HUES6 (cell line): ENCODE measurements at regions not wholly inside any gene's neighbourhood (a gene's known extent, or its start where the extent isn't known, plus 50 kb on each side); places are given as distances from the start of the nearest gene placed in this dataset.
"Not testable (repeated sequence)": the region's sequence is repeated elsewhere in the genome, so short reads cannot be mapped to it uniquely, and the experiment has no call there.

Experiments
- H3K27ac ChIP-seq: 2 replicates; pipeline ENCODE4 v1.7.0; 2013; ENCODE audit warnings: low read depth, mild to moderate bottlenecking, low read length, inconsistent platforms
- H3K27me3 ChIP-seq: 2 replicates; pipeline ENCODE4 v1.6.1; 2013; ENCODE audit warnings: low read length; ENCODE audit not compliant: control insufficient read depth, insufficient read depth
- H3K36me3 ChIP-seq: 2 replicates; pipeline ENCODE4 v1.6.1; 2013; ENCODE audit warnings: low read length; ENCODE audit not compliant: control insufficient read depth, insufficient read depth
- H3K4me1 ChIP-seq: 2 replicates; pipeline ENCODE4 v1.6.1; 2013; ENCODE audit warnings: low read length; ENCODE audit not compliant: control insufficient read depth, insufficient read depth
- H3K4me3 ChIP-seq: 2 replicates; pipeline ENCODE4 v1.5.1; 2013; ENCODE audit warnings: low read depth, low read length
- H3K9ac ChIP-seq: one replicate; pipeline ENCODE4 v1.6.1; 2013; ENCODE audit warnings: mild to moderate bottlenecking, low read length
- H3K9me3 ChIP-seq: 2 replicates; pipeline ENCODE4 v1.6.1; 2013; ENCODE audit warnings: low read depth, low read length; ENCODE audit not compliant: control insufficient read depth, insufficient read depth

GRCh38 chr4:102397056-102397455, 51.8 kb upstream of the SLC39A8 start:
- H3K9me3 ChIP-seq, H3K27me3 ChIP-seq, H3K9ac ChIP-seq, H3K4me3 ChIP-seq, H3K36me3 ChIP-seq, H3K27ac ChIP-seq, H3K4me1 ChIP-seq: not testable (repeated sequence)

GRCh38 chr4:102399021-102399420, 53.7 kb upstream of the SLC39A8 start:
- no peak overlapping the region for H3K4me3 ChIP-seq

GRCh38 chr4:102400898-102401297, 55.6 kb upstream of the SLC39A8 start:
- no peaks in the 10 kb centered on the region for H3K9me3 ChIP-seq
- no peak overlapping the region for H3K9ac ChIP-seq
- H3K27ac ChIP-seq: no peak overlapping the region
- H3K27me3 ChIP-seq: no peaks in the 10 kb centered on the region
- no peak overlapping the region for H3K4me3 ChIP-seq
- H3K36me3 ChIP-seq: no peaks in the 10 kb centered on the region
- no peaks in the 10 kb centered on the region for H3K4me1 ChIP-seq

More at GRCh38 chr4:102399021-102399420, 53.7 kb upstream of the SLC39A8 start:
- Histone ChIP-seq H3K27ac (no peak overlapping the region), H3K27me3 (no peaks in the 10 kb centered on the region), H3K9ac (no peak overlapping the region), H3K4me1 (no peaks in the 10 kb centered on the region), H3K9me3 (no peaks in the 10 kb centered on the region), H3K36me3 (no peaks in the 10 kb centered on the region)

- H3K27me3 ChIP-seq: no peaks in the 10 kb centered on the region
Observed at GRCh38 chr4:102402223-102402622, 56.9 kb upstream of the SLC39A8 start.

GRCh38 chr4:102403116-102403515, 57.8 kb upstream of the SLC39A8 start:
- no peak overlapping the region for H3K4me3 ChIP-seq
- H3K4me1 ChIP-seq: no peaks in the 10 kb centered on the region
- no peak overlapping the region for H3K27ac ChIP-seq
- no peak overlapping the region for H3K9ac ChIP-seq
- no peaks in the 10 kb centered on the region for H3K9me3 ChIP-seq
- H3K27me3 ChIP-seq: no peaks in the 10 kb centered on the region
- H3K36me3 ChIP-seq: no peaks in the 10 kb centered on the region

More at GRCh38 chr4:102402223-102402622, 56.9 kb upstream of the SLC39A8 start:
- H3K4me3 ChIP-seq: no peak overlapping the region
- no peak overlapping the region for H3K9ac ChIP-seq
- no peaks in the 10 kb centered on the region for H3K4me1 ChIP-seq
- no peaks in the 10 kb centered on the region for H3K36me3 ChIP-seq
- H3K9me3 ChIP-seq: no peaks in the 10 kb centered on the region
- no peak overlapping the region for H3K27ac ChIP-seq

- no peaks in the 10 kb centered on the region for H3K27me3 ChIP-seq
- H3K27ac ChIP-seq: no peak overlapping the region
- H3K9me3 ChIP-seq: no peaks in the 10 kb centered on the region
- no peaks in the 10 kb centered on the region for H3K36me3 ChIP-seq
- no peak overlapping the region for H3K9ac ChIP-seq
- H3K4me1 ChIP-seq: no peaks in the 10 kb centered on the region
- H3K4me3 ChIP-seq: no peak overlapping the region
Observed at GRCh38 chr4:102404431-102404969, 59.2 kb upstream of the SLC39A8 start.

GRCh38 chr4:102405821-102406401, 60.6 kb upstream of the SLC39A8 start:
- Histone ChIP-seq H3K27ac (no peak overlapping the region), H3K27me3 (no peaks in the 10 kb centered on the region)

GRCh38 chr4:102410884-102411283, 65.6 kb upstream of the SLC39A8 start:
- H3K4me3 ChIP-seq, H3K9ac ChIP-seq, H3K9me3 ChIP-seq, H3K27me3 ChIP-seq, H3K27ac ChIP-seq, H3K4me1 ChIP-seq, H3K36me3 ChIP-seq: not testable (repeated sequence)

More at GRCh38 chr4:102405821-102406401, 60.6 kb upstream of the SLC39A8 start:
- no peak overlapping the region for H3K9ac ChIP-seq
- no peaks in the 10 kb centered on the region for H3K9me3 ChIP-seq
- H3K4me1 ChIP-seq: no peaks in the 10 kb centered on the region
- H3K36me3 ChIP-seq: no peaks in the 10 kb centered on the region
- H3K4me3 ChIP-seq: no peak overlapping the region

GRCh38 chr4:102411408-102411807, 66.1 kb upstream of the SLC39A8 start:
- H3K9me3 ChIP-seq: no peaks in the 10 kb centered on the region
- H3K27ac ChIP-seq: no peak overlapping the region
- no peaks in the 10 kb centered on the region; the same call in 1 of the 2 replicates for H3K4me1 ChIP-seq
- no peaks in the 10 kb centered on the region for H3K36me3 ChIP-seq
- H3K9ac ChIP-seq: no peak overlapping the region
- H3K27me3 ChIP-seq: no peaks in the 10 kb centered on the region
- no peak overlapping the region for H3K4me3 ChIP-seq

- Histone ChIP-seq H3K9ac (no peak overlapping the region), H3K36me3 (no peaks in the 10 kb centered on the region), H3K4me1 (no peaks in the 10 kb centered on the region; the same call in 1 of the 2 replicates), H3K4me3 (no peak overlapping the region), H3K27me3 (no peaks in the 10 kb centered on the region), H3K27ac (no peak overlapping the region), H3K9me3 (no peaks in the 10 kb centered on the region)
Observed at GRCh38 chr4:102416765-102417164, 71.5 kb upstream of the SLC39A8 start.

GRCh38 chr4:102420563-102421398, 75.5 kb upstream of the SLC39A8 start:
- no peaks in the 10 kb centered on the region for H3K9me3 ChIP-seq
- no peak overlapping the region for H3K9ac ChIP-seq
- no peak overlapping the region for H3K27ac ChIP-seq
- no peaks in the 10 kb centered on the region; the same call in 1 of the 2 replicates for H3K4me1 ChIP-seq
- H3K27me3 ChIP-seq: no peaks in the 10 kb centered on the region
- H3K36me3 ChIP-seq: no peaks in the 10 kb centered on the region
- H3K4me3 ChIP-seq: no peak overlapping the region
